ENCODE measurements at regions not wholly inside any gene's neighbourhood (a gene's known extent, or its start where the extent isn't known, plus 50 kb on each side); places are given as distances from the start of the nearest gene placed in this dataset.

DNA sequence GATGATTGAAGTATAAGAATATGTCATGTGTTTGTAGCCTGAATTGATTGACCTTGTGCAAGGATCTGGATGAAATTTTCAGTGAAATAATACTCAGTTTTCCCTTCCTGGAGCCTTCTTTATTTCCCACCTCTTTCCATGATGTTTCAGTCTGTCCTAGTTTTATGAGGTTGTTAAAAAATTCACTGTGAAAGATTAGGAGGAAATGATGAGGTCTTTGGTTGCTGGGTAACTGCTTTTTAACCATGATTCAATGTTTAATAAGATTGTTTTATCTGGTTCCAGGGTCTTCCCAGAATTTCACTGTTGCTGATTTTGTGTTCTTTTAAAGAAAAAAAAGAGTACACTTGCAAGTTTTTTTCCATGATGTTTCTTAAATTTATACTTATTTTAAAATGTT lies 221.5 kb downstream of the MBL2 start:
- TF ChIP-seq, protein P1, sequence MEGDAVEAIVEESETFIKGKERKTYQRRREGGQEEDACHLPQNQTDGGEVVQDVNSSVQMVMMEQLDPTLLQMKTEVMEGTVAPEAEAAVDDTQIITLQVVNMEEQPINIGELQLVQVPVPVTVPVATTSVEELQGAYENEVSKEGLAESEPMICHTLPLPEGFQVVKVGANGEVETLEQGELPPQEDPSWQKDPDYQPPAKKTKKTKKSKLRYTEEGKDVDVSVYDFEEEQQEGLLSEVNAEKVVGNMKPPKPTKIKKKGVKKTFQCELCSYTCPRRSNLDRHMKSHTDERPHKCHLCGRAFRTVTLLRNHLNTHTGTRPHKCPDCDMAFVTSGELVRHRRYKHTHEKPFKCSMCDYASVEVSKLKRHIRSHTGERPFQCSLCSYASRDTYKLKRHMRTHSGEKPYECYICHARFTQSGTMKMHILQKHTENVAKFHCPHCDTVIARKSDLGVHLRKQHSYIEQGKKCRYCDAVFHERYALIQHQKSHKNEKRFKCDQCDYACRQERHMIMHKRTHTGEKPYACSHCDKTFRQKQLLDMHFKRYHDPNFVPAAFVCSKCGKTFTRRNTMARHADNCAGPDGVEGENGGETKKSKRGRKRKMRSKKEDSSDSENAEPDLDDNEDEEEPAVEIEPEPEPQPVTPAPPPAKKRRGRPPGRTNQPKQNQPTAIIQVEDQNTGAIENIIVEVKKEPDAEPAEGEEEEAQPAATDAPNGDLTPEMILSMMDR (conservative IDR thresholded peaks at IDR 0.05; ENCODE audit: low read depth, low read length) = no peak
- no peak for DNase-seq (ENCODE audit: low read depth)
- no peak overlapping the region for H3K4me3 ChIP-seq (ENCODE audit: low read length)

DNA sequence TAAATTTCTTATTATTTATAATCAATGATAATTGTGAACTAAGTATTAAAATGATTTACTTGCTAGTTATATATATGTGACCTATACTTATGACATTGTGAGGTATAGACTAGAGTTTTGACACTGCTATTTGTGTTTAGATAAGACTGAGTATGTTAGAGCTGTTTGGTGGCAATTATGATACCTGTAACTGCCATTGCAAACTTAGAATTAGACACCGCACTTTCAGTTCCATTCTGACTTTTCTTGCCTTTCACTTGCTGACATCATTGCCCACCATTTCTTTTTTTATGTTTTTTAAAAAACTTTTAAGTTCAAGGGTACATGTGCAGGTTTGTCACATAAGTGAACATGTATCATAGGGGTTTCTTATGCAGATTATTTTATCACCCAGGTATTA lies 214.5 kb downstream of the MBL2 start:
- H3K4me3 ChIP-seq (ENCODE audit: low read length) = no peak overlapping the region
- DNase-seq (ENCODE audit: low read depth) = no peak
- TF ChIP-seq, protein P1 (conservative IDR thresholded peaks at IDR 0.05; ENCODE audit: low read depth, low read length) = no peak

DNA sequence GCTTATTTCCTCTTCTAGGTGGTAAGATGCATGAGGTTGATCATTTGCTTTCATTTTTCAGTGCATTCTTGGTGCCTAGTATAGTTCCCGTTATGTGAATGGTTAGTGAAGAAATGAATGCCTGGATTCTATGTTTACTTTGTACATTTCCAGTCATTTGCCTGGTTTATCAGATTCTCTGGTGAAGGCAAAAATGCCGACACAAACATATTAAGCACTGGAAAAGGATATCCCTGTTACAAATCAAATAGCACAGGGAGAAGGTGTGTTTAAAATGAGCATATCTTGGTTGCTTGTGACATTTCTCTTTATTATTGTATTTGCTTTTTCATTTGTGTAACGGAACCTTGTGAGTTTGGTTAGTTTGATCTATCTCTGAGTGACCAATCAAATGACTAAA lies 211.3 kb downstream of the MBL2 start:
- TF ChIP-seq, protein P1 (conservative IDR thresholded peaks at IDR 0.05; ENCODE audit: low read depth, low read length) = no peak
- DNase-seq (ENCODE audit: low read depth) = no peak
- no peak overlapping the region for H3K4me3 ChIP-seq (ENCODE audit: low read length)

DNA sequence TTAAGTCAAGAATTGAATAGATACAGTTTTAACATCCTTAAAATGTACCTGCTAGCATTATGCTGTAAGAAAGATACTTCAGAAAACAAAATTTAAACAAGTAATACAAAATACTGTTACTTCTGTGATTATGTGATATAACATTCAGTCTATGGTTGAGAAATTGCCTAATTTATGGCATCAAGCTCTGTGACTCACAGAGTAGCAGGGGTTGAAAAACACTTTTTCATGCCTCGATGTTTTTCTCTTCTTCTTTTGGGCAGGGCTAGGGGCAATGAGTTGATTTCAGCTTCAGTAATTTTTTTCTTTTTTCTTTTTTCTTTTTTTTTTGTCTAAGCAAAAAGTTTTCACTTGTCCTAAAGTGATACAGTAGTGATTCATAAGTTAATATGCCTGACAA lies 209.2 kb downstream of the MBL2 start:
- TF ChIP-seq, protein P1 (conservative IDR thresholded peaks at IDR 0.05; ENCODE audit: low read depth, low read length) = no peak
- DNase-seq (ENCODE audit: low read depth) = no peak
- no peak overlapping the region for H3K4me3 ChIP-seq (ENCODE audit: low read length)

DNA sequence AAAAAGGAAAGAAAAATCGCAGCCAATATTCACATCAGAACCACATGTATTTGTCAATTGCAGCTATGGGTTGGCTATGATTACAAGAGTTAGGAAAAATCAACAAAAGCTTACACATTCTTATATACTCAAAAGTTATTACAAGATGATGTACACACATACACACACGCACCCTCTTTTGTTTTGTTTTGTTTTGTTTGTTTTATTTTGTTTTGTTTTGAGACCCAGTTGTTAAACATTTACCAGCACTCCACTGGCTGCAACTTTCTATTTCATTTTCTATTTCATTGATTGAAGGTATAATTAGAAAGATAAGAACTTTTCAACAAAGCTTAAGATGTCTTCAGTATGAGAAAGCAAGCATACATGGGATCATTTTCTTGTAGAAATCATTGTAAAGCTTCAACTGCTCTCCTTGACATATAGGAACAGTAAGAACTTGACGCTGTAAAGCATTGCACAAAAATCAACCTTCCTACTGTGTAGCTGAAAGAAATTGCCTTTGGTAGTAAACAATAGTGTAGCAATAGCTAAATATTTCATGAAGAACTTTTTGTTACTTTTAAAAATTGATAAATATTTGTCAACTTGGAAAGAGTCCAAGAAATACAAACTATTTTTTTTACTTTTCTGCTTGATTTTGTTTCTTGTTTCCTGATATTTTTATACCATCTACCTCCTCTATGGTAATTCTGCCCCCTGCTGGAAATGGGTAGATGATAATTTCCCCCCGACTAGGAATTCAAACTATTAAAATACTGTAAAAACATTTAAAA lies 205.9 kb downstream of the MBL2 start:
- DNase-seq (ENCODE audit: low read depth) = peak; percentile 22
- H3K4me3 ChIP-seq (ENCODE audit: low read length) = no peak overlapping the region
- TF ChIP-seq, protein P1 (conservative IDR thresholded peaks at IDR 0.05; ENCODE audit: low read depth, low read length) = peak; percentile 65

DNA sequence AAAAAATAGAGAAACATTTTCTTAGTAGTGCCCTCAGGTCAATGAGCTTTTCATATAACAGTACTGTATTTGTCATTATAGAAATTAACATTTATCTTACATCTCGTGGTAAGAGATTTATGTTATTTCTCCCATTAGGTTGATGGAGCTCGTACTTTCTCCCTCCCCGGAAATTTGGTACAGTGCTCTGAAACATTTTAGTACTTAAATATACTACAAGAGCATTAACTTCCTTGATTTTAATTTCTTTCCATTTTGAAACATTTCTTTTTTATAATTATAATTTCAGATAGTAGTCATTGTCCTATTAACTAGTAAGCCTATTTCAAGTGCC lies 205.4 kb downstream of the MBL2 start:
- no peak overlapping the region for H3K4me3 ChIP-seq (ENCODE audit: low read length)
- DNase-seq (ENCODE audit: low read depth) = no peak
- TF ChIP-seq, protein P1 (conservative IDR thresholded peaks at IDR 0.05; ENCODE audit: low read depth, low read length) = no peak

DNA sequence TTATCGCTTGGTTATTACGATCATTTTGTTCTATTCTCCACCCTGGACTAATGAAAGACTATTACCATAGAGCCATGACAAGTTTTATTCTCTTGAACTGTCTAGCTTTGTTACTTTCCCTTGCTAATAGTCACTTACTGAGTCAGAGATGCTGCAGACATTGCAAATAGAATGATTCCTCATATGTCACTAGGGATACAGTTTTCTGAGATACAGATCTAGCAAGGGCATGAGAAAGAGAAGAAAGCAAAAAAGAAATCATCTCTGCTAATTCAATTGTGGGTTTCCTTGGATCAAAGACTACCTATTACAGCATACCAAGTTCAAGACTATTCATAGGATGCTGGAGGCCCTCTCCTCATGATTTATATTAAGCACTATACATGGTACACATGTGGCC lies 204.3 kb downstream of the MBL2 start:
- TF ChIP-seq, protein P1 (conservative IDR thresholded peaks at IDR 0.05; ENCODE audit: low read depth, low read length) = no peak
- no peak overlapping the region for H3K4me3 ChIP-seq (ENCODE audit: low read length)
- no peak for DNase-seq (ENCODE audit: low read depth)
